ENCODE measurements at regions not wholly inside any gene's neighbourhood (a gene's known extent, or its start where the extent isn't known, plus 50 kb on each side); places are given as distances from the start of the nearest gene placed in this dataset.

DNA sequence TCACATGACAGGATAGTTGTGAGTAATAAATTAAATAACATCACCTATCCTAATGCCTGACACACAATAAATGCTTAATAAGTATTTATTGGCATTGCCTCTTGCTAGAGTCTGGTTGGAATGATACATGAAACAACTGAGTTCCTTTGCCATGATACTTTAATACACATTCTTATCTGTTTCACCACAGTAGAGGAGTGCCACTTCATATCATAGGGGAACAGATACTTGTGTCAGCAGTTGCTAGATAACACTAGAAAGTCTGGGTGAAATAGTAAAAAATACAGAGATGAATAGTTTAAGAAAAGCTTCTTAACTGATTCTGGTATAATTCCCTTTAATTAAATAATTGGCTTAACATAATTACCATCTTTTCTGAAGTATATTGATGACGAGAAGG lies 380.0 kb upstream of the GOLIM4 start:
- TF ChIP-seq, protein P1, sequence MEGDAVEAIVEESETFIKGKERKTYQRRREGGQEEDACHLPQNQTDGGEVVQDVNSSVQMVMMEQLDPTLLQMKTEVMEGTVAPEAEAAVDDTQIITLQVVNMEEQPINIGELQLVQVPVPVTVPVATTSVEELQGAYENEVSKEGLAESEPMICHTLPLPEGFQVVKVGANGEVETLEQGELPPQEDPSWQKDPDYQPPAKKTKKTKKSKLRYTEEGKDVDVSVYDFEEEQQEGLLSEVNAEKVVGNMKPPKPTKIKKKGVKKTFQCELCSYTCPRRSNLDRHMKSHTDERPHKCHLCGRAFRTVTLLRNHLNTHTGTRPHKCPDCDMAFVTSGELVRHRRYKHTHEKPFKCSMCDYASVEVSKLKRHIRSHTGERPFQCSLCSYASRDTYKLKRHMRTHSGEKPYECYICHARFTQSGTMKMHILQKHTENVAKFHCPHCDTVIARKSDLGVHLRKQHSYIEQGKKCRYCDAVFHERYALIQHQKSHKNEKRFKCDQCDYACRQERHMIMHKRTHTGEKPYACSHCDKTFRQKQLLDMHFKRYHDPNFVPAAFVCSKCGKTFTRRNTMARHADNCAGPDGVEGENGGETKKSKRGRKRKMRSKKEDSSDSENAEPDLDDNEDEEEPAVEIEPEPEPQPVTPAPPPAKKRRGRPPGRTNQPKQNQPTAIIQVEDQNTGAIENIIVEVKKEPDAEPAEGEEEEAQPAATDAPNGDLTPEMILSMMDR (IDR thresholded peaks at IDR 0.05; ENCODE audit: borderline replicate concordance, extremely low read depth, low read length, poor library complexity, severe bottlenecking) = no peak
- no peak for TF ChIP-seq EZH2 (IDR thresholded peaks at IDR 0.05; ENCODE audit: borderline replicate concordance, low read depth, low read length, severe bottlenecking)
